CD4-positive, alpha-beta T cell (primary cell): ENCODE measurements at regions not wholly inside any gene's neighbourhood (a gene's known extent, or its start where the extent isn't known, plus 50 kb on each side); places are given as distances from the start of the nearest gene placed in this dataset.

ENCODE experiments used
- ATAC-seq: fragments of 200-7000 bp; cut with Tn5 transposase; one replicate; pipeline ENCODE4 v1.10.0; 2022; ENCODE audit warnings: mild to moderate bottlenecking; ENCODE audit not compliant: poor library complexity
- CTCF ChIA-PET: fragments of 350-600 bp; sonication (Branson Sonifier 250); formaldehyde crosslinking; loops from one replicate; lab custom pipeline; 2021; ENCODE audit warnings: antibody characterized with exemption, inconsistent platforms; lab: Charles Lee
- POLR2A ChIA-PET: fragments of 350-600 bp; sonication (Branson Sonifier 250); formaldehyde crosslinking; loops from one replicate; lab custom pipeline; 2021; ENCODE audit warnings: antibody characterized with exemption, inconsistent platforms; lab: Charles Lee
- DNase-seq, 14 experiments: peaks; one replicate each; pipeline ENCODE4 v3.0.0-alpha.2; 2013 to 2020; ENCODE audit warnings: mixed read lengths in 2 of 14
- H3K27ac ChIP-seq, 2 donors: one replicate each; pipeline versions ENCODE4 v1.5.1 to v1.7.0; 2013; ENCODE audit warnings: low read length in 2 of 2, low read depth in 1 of 2, mild to moderate bottlenecking in 1 of 2
- H3K27me3 ChIP-seq, 2 experiments: 1 replicate in 1 of 2; 2 replicates in 1 of 2; pipeline versions ENCODE4 v1.6.1 to v1.7.0; 2013; ENCODE audit warnings: low read length in 2 of 2, control low read depth in 1 of 2, mild to moderate bottlenecking in 1 of 2, moderate library complexity in 1 of 2; ENCODE audit not compliant: insufficient read depth in 2 of 2, control insufficient read depth in 1 of 2
- H3K36me3 ChIP-seq: one replicate; pipeline ENCODE4 v1.6.1; 2013; ENCODE audit warnings: low read length, control low read depth; ENCODE audit not compliant: insufficient read depth
- H3K4me1 ChIP-seq: one replicate; pipeline ENCODE4 v1.6.1; 2013; ENCODE audit warnings: low read length, control low read depth; ENCODE audit not compliant: insufficient read depth
- H3K4me3 ChIP-seq: one replicate; pipeline ENCODE4 v1.5.1; 2013; ENCODE audit warnings: mild to moderate bottlenecking, low read length, moderate library complexity
- H3K9me3 ChIP-seq, 2 experiments: 1 replicate in 1 of 2; 2 replicates in 1 of 2; pipeline versions ENCODE4 v1.6.1 to v1.7.0; 2013; ENCODE audit warnings: low read length in 2 of 2, mild to moderate bottlenecking in 2 of 2, control low read depth in 1 of 2, moderate library complexity in 1 of 2; ENCODE audit not compliant: control insufficient read depth in 1 of 2, insufficient read depth in 1 of 2
- H3K27ac Mint-ChIP-seq: one replicate; pipeline ENCODE4 v1.8.0; 2020; ENCODE audit warnings: mixed read lengths
- H3K27me3 Mint-ChIP-seq: one replicate; pipeline ENCODE4 v1.8.0; 2021; ENCODE audit warnings: mixed read lengths
- H3K36me3 Mint-ChIP-seq: one replicate; pipeline ENCODE4 v1.8.0; 2021; ENCODE audit warnings: low read depth, mixed read lengths
- H3K4me1 Mint-ChIP-seq: one replicate; pipeline ENCODE4 v1.8.0; 2021; ENCODE audit warnings: low read depth, mixed read lengths
- H3K4me3 Mint-ChIP-seq: one replicate; pipeline ENCODE4 v1.8.0; 2020; ENCODE audit warnings: mild to moderate bottlenecking, mixed read lengths
- H3K9me3 Mint-ChIP-seq: one replicate; pipeline ENCODE4 v1.8.0; 2020; ENCODE audit warnings: mixed read lengths
- intact Hi-C, 2 experiments: fragments of 100-400 bp; cut with DNase I in 1 of 2; cut with micrococcal nuclease in 1 of 2; formaldehyde crosslinking; loops; one replicate each; pipeline versions ENCODE4 v1.15.1 to v1.9.0; 2023 to 2025; cut with DNase I, micrococcal nuclease
- TF ChIP-seq, protein P1 (sequence below): fragments of 200-600 bp; IDR thresholded peaks from one replicate; pipeline ENCODE4 v1.8.0; 2022; ENCODE audit warnings: antibody characterized with exemption, mild to moderate bottlenecking

DNA sequence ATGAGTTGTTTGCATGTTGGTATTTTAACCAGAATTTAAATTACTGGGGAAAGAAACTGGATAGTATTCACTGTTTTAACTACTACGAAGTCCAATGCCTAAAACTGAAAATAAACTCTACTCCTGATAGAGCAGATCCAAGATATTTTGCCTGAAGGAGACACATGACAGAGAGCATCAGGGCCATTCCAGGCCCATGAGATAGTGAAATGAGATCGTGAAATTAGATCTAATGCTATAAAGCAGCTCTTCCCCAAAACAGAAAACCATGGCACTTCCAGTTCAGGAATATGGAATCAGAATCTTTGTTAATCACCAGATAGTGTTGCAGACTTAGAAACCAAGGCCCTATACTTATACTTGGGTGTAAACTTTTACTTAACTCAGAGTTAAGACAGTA, 124.3 kb upstream of the CACNA2D1 start:
- Histone ChIP-seq H3K27me3 (no peaks in the 10 kb centered on the region), H3K27ac (no peak overlapping the region), H3K9me3 (no peaks in the 10 kb centered on the region), H3K4me1 (no peaks in the 10 kb centered on the region), H3K36me3 (no peaks in the 10 kb centered on the region), H3K4me3 (no peak overlapping the region)
- ChIA-PET CTCF (no interaction called here), POLR2A (no interaction called here)
- ATAC-seq (no peak), DNase-seq (no peak)
- TF ChIP-seq, protein P1, sequence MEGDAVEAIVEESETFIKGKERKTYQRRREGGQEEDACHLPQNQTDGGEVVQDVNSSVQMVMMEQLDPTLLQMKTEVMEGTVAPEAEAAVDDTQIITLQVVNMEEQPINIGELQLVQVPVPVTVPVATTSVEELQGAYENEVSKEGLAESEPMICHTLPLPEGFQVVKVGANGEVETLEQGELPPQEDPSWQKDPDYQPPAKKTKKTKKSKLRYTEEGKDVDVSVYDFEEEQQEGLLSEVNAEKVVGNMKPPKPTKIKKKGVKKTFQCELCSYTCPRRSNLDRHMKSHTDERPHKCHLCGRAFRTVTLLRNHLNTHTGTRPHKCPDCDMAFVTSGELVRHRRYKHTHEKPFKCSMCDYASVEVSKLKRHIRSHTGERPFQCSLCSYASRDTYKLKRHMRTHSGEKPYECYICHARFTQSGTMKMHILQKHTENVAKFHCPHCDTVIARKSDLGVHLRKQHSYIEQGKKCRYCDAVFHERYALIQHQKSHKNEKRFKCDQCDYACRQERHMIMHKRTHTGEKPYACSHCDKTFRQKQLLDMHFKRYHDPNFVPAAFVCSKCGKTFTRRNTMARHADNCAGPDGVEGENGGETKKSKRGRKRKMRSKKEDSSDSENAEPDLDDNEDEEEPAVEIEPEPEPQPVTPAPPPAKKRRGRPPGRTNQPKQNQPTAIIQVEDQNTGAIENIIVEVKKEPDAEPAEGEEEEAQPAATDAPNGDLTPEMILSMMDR: no peak
- H3K4me3 Mint-ChIP-seq: no peak overlapping the region
- no peaks in the 10 kb centered on the region for H3K4me1 Mint-ChIP-seq
- H3K36me3 Mint-ChIP-seq: no peaks in the 10 kb centered on the region
- H3K9me3 Mint-ChIP-seq: no peaks in the 10 kb centered on the region
- intact Hi-C loops: no loop called here
- H3K27ac Mint-ChIP-seq: no peak overlapping the region
- H3K27me3 Mint-ChIP-seq: no peaks in the 10 kb centered on the region

DNA sequence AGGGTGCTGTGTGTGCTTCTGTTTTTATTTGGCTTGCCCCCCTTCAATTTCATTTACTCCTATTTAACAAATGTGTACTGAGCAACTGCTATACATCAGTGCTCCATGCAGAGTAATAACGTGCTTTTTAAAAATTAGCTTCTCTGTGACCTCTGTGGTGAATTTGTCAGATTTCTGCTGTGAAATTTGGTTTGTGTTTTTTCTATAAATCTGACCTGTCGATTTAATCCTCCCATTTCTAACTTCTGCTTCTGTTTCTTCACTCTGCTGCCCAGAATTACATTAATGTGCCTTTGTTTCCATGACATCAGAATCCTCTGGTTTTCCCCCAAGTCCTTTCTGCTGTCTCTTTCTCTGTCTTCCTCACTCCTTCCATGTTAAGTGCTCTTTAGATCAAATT, 123.8 kb upstream of the CACNA2D1 start:
- Histone ChIP-seq H3K4me1 (no peaks in the 10 kb centered on the region), H3K27ac (no peak overlapping the region), H3K9me3 (no peaks in the 10 kb centered on the region), H3K27me3 (no peaks in the 10 kb centered on the region), H3K4me3 (no peak overlapping the region), H3K36me3 (no peaks in the 10 kb centered on the region)
- Mint-ChIP-seq H3K36me3 (no peaks in the 10 kb centered on the region), H3K27me3 (no peaks in the 10 kb centered on the region), H3K27ac (no peak overlapping the region), H3K9me3 (no peaks in the 10 kb centered on the region), H3K4me3 (no peak overlapping the region), H3K4me1 (no peaks in the 10 kb centered on the region)
- ChIA-PET POLR2A (no interaction called here), CTCF (no interaction called here)
- TF ChIP-seq, protein P1: no peak
- intact Hi-C loops: no loop called here
- DNase-seq (no peak), ATAC-seq (no peak)

DNA sequence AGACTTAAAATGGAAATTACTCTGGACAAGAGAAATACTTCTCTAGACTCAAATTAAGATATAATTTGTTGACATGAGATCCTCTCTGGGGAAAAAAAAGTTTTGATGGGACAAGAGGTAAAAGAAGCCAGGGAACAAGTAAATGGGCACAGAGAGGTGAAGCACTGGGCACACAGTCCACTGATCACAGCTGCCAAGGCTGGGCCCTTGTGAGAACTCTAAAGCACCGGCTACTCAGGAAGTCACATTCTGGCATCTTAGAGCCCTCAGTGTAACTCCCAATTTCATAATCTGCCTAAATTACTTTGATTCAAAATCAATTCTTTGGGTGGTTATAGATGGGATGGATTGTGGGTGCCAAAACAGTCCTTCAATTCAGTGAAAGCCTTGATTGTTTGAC, 123.2 kb upstream of the CACNA2D1 start:
- DNase-seq (no peak), ATAC-seq (no peak)
- Mint-ChIP-seq H3K4me3 (no peak overlapping the region), H3K36me3 (no peaks in the 10 kb centered on the region), H3K9me3 (no peaks in the 10 kb centered on the region), H3K4me1 (no peaks in the 10 kb centered on the region), H3K27ac (no peak overlapping the region), H3K27me3 (no peaks in the 10 kb centered on the region)
- Histone ChIP-seq H3K27me3 (no peaks in the 10 kb centered on the region), H3K27ac (no peak overlapping the region), H3K4me3 (no peak overlapping the region), H3K9me3 (no peaks in the 10 kb centered on the region), H3K4me1 (no peaks in the 10 kb centered on the region), H3K36me3 (no peaks in the 10 kb centered on the region)
- CTCF ChIA-PET: no interaction called here
- POLR2A ChIA-PET: no interaction called here
- TF ChIP-seq, protein P1: no peak
- intact Hi-C loops: no loop called here
